Mucosa of rectum (tissue), 2 donors: ENCODE measurements at regions not wholly inside any gene's neighbourhood (a gene's known extent, or its start where the extent isn't known, plus 50 kb on each side); places are given as distances from the start of the nearest gene placed in this dataset.
A peak's percentile ranks its signal among the peaks of the same experiment; 100 is the strongest.

Experiments used
- H3K27ac ChIP-seq, 2 donors: one replicate each; pipeline ENCODE4 v1.7.0; 2013; ENCODE audit warnings: inconsistent platforms in 2 of 2, low read depth in 2 of 2, low read length in 2 of 2
- H3K27me3 ChIP-seq, 2 donors: one replicate each; pipeline ENCODE4 v1.7.0; 2013; ENCODE audit warnings: low read length in 2 of 2; ENCODE audit not compliant: control insufficient read depth in 2 of 2, insufficient read depth in 2 of 2
- H3K36me3 ChIP-seq, 2 donors: one replicate each; pipeline ENCODE4 v1.7.0; 2013; ENCODE audit warnings: low read length in 2 of 2; ENCODE audit not compliant: control insufficient read depth in 2 of 2, insufficient read depth in 2 of 2
- H3K4me1 ChIP-seq, 2 donors: one replicate each; pipeline ENCODE4 v1.7.0; 2013; ENCODE audit warnings: low read length in 2 of 2, mild to moderate bottlenecking in 1 of 2; ENCODE audit not compliant: control insufficient read depth in 2 of 2, insufficient read depth in 2 of 2
- H3K4me3 ChIP-seq, 2 donors: one replicate each; pipeline ENCODE4 v1.7.0; 2013; ENCODE audit warnings: low read length in 2 of 2
- H3K9ac ChIP-seq, 2 donors: one replicate each; pipeline ENCODE4 v1.7.0; 2013; ENCODE audit warnings: low read length in 2 of 2, low read depth in 1 of 2, mild to moderate bottlenecking in 1 of 2
- H3K9me3 ChIP-seq, 2 donors: one replicate each; pipeline ENCODE4 v1.7.0; 2013; ENCODE audit warnings: low read length in 2 of 2; ENCODE audit not compliant: control insufficient read depth in 2 of 2
- donor health status: healthy.
- donor health status: Normal muscosa, but diverticular disease.

GRCh38 chr15:31847961-31848360, 182.4 kb upstream of the CHRNA7 start:
- no peak overlapping the region for H3K9ac ChIP-seq
- no peaks in the 10 kb centered on the region for H3K9me3 ChIP-seq
- H3K27me3 ChIP-seq = no peaks in the 10 kb centered on the region
- no peaks in the 10 kb centered on the region for H3K36me3 ChIP-seq
- H3K27ac ChIP-seq = no peak overlapping the region
- no peaks in the 10 kb centered on the region for H3K4me1 ChIP-seq
- H3K4me3 ChIP-seq = no peak overlapping the region

GRCh38 chr15:31848621-31849020, 181.7 kb upstream of the CHRNA7 start:
- Histone ChIP-seq H3K9me3 (no peaks in the 10 kb centered on the region), H3K36me3 (no peaks in the 10 kb centered on the region), H3K4me3 (no peak overlapping the region), H3K27ac (no peak overlapping the region), H3K27me3 (no peaks in the 10 kb centered on the region), H3K9ac (no peak overlapping the region), H3K4me1 (no peaks in the 10 kb centered on the region)

GRCh38 chr15:31852933-31853799, 177.1 kb upstream of the CHRNA7 start:
- Histone ChIP-seq H3K4me3 (no peak overlapping the region), H3K27ac (no peak overlapping the region), H3K4me1 (no peaks in the 10 kb centered on the region), H3K36me3 (no peaks in the 10 kb centered on the region), H3K9me3 (no peaks in the 10 kb centered on the region), H3K27me3 (no peaks in the 10 kb centered on the region), H3K9ac (no peak overlapping the region)

GRCh38 chr15:31856581-31856980, 173.7 kb upstream of the CHRNA7 start:
- no peak overlapping the region for H3K27ac ChIP-seq
- H3K4me3 ChIP-seq = no peak overlapping the region
- H3K9ac ChIP-seq = no peak overlapping the region

GRCh38 chr15:31857194-31857593, 173.1 kb upstream of the CHRNA7 start:
- Histone ChIP-seq H3K4me1 (no peaks in the 10 kb centered on the region), H3K36me3 (no peaks in the 10 kb centered on the region), H3K27me3 (no peaks in the 10 kb centered on the region), H3K4me3 (no peak overlapping the region), H3K9ac (no peak overlapping the region), H3K9me3 (no peaks in the 10 kb centered on the region), H3K27ac (no peak overlapping the region)

More at GRCh38 chr15:31856581-31856980, 173.7 kb upstream of the CHRNA7 start:
- Histone ChIP-seq H3K36me3 (no peaks in the 10 kb centered on the region), H3K4me1 (no peaks in the 10 kb centered on the region), H3K27me3 (no peaks in the 10 kb centered on the region), H3K9me3 (no peaks in the 10 kb centered on the region)

GRCh38 chr15:31858026-31858425, 172.3 kb upstream of the CHRNA7 start:
- H3K36me3 ChIP-seq = no peaks in the 10 kb centered on the region
- H3K4me1 ChIP-seq = no peaks in the 10 kb centered on the region
- H3K27me3 ChIP-seq = no peaks in the 10 kb centered on the region
- H3K27ac ChIP-seq = no peak overlapping the region
- no peaks in the 10 kb centered on the region for H3K9me3 ChIP-seq
- no peak overlapping the region for H3K9ac ChIP-seq
- H3K4me3 ChIP-seq = no peak overlapping the region

GRCh38 chr15:31866248-31866647, 164.1 kb upstream of the CHRNA7 start:
- Histone ChIP-seq H3K27me3 (no peaks in the 10 kb centered on the region), H3K9ac (no peak overlapping the region), H3K27ac (no peak overlapping the region), H3K4me1 (peaks cover 9 to 10% of the 10 kb centered on the region in 2 donors), H3K4me3 (no peak overlapping the region), H3K36me3 (no peaks in the 10 kb centered on the region), H3K9me3 (no peaks in the 10 kb centered on the region)

GRCh38 chr15:31867536-31868442, 162.5 kb upstream of the CHRNA7 start:
- no peak overlapping the region for H3K4me3 ChIP-seq
- no peaks in the 10 kb centered on the region for H3K36me3 ChIP-seq
- peaks cover 10 to 11% of the 10 kb centered on the region in 2 donors for H3K4me1 ChIP-seq
- no peak overlapping the region for H3K27ac ChIP-seq
- H3K27me3 ChIP-seq = no peaks in the 10 kb centered on the region
- no peak overlapping the region for H3K9ac ChIP-seq
- no peaks in the 10 kb centered on the region for H3K9me3 ChIP-seq

- Histone ChIP-seq H3K4me3 (peak overlapping the region; percentile 72 to 78), H3K27ac (no peak overlapping the region), H3K9ac (peak overlapping the region; percentile 33 to 42)
Measured at GRCh38 chr15:31869686-31870307, 160.5 kb upstream of the CHRNA7 start.

More at GRCh38 chr15:31869686-31870307, 160.5 kb upstream of the CHRNA7 start:
- H3K4me1 ChIP-seq = peaks cover 10 to 11% of the 10 kb centered on the region in 2 donors
- H3K27me3 ChIP-seq = no peaks in the 10 kb centered on the region
- no peaks in the 10 kb centered on the region for H3K36me3 ChIP-seq
- no peaks in the 10 kb centered on the region for H3K9me3 ChIP-seq
